ENCODE measurements at regions not wholly inside any gene's neighbourhood (a gene's known extent, or its start where the extent isn't known, plus 50 kb on each side); places are given as distances from the start of the nearest gene placed in this dataset.

DNA sequence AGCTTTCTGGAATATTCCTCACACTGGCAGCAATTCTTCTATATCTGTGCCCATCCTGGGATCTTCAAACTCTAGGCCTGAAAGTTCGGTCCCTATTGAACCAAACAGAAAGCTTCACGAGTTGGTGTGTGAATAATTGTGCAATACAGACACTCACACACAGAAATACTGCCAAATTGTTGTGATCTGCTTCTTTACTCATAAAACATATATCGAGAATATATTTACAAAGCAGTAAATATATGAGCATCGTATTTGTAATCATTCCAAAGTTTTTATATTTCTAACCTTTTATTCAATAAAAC lies 56.6 kb upstream of the BEX4 start:
- DNase-seq, result no peak

DNA sequence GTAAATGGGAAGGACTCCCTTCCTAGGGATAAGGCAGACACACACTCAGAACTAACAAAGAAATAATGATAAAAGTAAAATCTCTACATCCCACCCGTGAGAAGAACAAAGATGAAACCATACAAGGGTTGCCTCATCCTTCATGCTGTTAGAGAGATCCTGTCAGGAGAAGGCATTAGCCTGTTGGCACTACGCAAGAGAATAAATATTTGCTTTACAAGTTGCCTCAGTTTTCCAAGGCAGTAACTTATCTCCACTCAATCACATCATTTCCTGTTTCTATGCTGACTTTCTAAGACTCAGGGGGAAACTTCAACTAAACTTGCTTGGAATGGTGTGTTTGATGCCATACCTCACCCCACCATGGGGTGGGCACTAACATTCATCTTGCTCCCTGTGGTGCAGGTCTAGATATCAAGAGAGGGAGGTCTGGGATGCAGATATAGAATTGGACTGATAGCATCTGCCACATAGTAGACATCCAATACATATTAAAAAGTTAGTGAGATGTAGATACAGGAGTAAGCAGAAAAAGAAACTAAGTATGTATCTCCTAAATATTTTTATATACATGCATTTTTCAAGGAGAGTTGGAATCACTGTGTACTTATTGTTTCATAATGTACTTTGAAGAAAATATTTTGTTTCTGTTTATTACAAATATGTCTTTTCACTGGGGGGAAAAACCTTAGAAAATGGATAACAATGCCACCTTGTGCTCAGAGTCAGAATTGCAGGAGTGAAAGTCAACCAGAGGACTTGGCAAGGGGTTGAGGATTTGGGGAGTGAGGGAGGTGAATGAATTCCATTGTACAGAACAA lies 57.2 kb upstream of the BEX4 start:
- peak; percentile 32 for DNase-seq

DNA sequence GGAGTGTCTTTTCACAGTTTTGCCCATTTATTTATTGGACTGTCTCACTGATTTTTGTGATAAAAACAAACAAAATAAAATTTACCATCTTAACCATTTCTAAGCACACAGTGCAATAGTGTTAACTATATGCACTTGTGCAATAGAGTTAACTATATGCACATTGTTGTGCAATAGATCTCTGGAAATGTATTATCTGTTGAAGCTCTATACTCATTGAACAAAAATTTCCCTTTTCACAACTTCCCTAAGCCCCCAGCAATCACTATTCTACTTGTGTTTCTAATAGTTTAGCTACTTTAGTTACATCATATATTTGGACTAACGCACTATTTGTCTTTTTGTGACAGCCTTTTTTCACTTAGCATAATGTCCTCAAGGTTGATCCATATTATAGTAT lies 59.7 kb upstream of the BEX4 start:
- DNase-seq, result no peak

DNA sequence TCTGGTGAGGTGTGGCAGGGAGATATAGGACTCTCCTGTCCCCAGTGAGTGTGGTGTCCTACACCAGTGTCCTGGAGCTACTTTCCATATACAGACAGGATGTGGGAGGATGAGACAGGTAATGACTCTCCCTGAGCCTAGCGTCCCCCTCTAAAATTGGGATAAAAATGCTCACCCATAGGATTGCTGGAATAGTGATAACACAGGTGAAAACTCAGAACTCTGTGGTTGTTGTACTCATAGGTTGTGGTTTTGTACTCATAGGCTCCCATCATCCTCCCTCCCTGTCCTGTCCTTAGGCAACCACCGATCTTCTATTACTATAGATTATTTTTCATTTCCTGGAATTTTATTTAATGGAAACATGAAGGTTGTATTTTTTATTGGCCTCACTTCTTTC lies 60.7 kb upstream of the NXF3 start:
- no peak for DNase-seq

DNA sequence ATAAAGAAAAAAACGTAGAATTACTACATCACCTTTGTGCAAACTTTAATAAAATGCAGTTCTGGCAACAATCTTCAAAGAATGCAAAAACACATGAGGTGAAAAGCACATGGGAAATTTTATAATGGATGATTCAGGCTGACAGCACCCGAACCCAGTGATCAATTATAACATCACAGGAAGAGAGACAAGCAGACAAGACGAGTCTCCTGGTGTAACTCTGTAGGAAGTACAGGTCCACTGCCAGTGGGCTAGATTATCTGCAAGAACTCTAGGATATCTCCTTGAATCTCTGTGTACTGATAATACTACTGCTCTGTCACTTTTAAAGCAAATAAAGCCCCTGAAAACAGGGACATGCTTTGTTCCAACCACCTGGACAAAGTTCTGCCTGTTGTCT lies 58.9 kb upstream of the NXF3 start:
- DNase-seq, result no peak

DNA sequence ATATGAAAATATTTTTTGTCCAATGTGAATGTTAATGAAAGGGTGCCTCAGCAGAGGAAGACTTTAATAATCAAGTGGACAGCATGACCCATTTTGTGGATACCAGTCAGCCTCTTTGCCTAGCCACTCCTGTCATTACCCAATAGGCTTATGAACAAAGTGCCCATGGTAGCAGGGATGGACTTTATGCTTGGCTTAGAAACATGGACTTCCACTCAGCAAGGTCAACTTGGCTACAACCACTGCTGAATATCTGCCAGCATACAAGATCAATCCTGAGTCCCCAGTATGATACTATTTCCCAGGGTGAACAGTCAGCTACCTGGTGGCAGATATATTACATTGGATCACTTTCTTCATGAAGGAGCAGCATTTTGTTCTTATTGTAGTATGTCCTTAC lies 56.7 kb upstream of the NXF3 start:
- DNase-seq, result no peak

DNA sequence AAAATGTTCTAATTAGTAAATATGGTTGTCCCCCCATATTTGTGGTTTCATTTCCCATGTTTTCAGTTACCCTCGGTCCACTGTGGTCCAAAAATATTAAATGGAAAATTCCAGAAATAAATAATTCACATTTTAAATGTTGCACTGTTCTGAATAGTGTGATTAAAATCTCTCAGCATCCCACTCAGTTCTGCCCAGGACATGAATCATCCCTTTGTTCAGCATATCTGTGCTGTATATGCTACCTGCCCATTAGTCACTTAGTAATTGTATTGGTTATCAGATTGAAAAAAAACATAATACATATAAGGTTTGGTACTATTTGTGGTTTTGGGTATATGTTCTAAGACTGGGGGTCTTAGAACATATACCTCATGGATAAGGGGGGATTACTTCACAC lies 55.1 kb upstream of the NXF3 start:
- no peak for DNase-seq

Data from tongue (tissue), 1 donor.